ENCODE measurements at regions not wholly inside any gene's neighbourhood (a gene's known extent, or its start where the extent isn't known, plus 50 kb on each side); places are given as distances from the start of the nearest gene placed in this dataset.
"Not testable (repeated sequence)": the region's sequence is repeated elsewhere in the genome, so short reads cannot be mapped to it uniquely, and the experiment has no call there.

GRCh38 chr3:182523424-182523823 is 269.9 kb upstream of the ATP11B start:
- DNase-seq: not testable (repeated sequence)

GRCh38 chr3:182523836-182524235 is 269.5 kb upstream of the ATP11B start:
- no peak for DNase-seq

GRCh38 chr3:182524711-182525401 is 268.4 kb upstream of the ATP11B start:
- no peak for DNase-seq

- no peak for DNase-seq
These were observed 267.4 kb upstream of the ATP11B start for GRCh38 chr3:182525766-182526374.

GRCh38 chr3:182527745-182528144 is 265.6 kb upstream of the ATP11B start:
- DNase-seq: no peak

GRCh38 chr3:182530316-182530715 is 263.0 kb upstream of the ATP11B start:
- DNase-seq: no peak

GRCh38 chr3:182533394-182533793 is 259.9 kb upstream of the ATP11B start:
- DNase-seq: no peak

- no peak for DNase-seq
These were observed 248.8 kb upstream of the ATP11B start for GRCh38 chr3:182544542-182544941.

- DNase-seq: no peak
These were observed 231.0 kb upstream of the ATP11B start for GRCh38 chr3:182562274-182562673.

GRCh38 chr3:182565916-182566796 is 227.1 kb upstream of the ATP11B start:
- no peak for DNase-seq

- DNase-seq: no peak
These were observed 225.6 kb upstream of the ATP11B start for GRCh38 chr3:182567700-182568099.

GRCh38 chr3:182568261-182568660 is 225.0 kb upstream of the ATP11B start:
- DNase-seq: no peak

GRCh38 chr3:182568876-182569275 is 224.4 kb upstream of the ATP11B start:
- no peak for DNase-seq

GRCh38 chr3:182570946-182571594 is 222.2 kb upstream of the ATP11B start:
- DNase-seq: no peak

GRCh38 chr3:182575941-182576340 is 217.4 kb upstream of the ATP11B start:
- DNase-seq: no peak

- no peak for DNase-seq
These were observed 209.8 kb upstream of the ATP11B start for GRCh38 chr3:182583545-182583944.

GRCh38 chr3:182585532-182586150 is 207.7 kb upstream of the ATP11B start:
- no peak for DNase-seq

GRCh38 chr3:182592747-182593146 is 200.6 kb upstream of the ATP11B start:
- no peak for DNase-seq

GRCh38 chr3:182596676-182597410 is 196.5 kb upstream of the ATP11B start:
- no peak for DNase-seq

- no peak for DNase-seq
These were observed 195.7 kb upstream of the ATP11B start for GRCh38 chr3:182597621-182598041.

- DNase-seq: no peak
These were observed 191.7 kb upstream of the ATP11B start for GRCh38 chr3:182601597-182601996.

- no peak for DNase-seq
These were observed 189.8 kb upstream of the ATP11B start for GRCh38 chr3:182603501-182603900.

All from activated effector memory CD4-positive, alpha-beta T cell treated with Interleukin-2 at 50 U/mL for 16 hours (primary cell).